Tibial artery (tissue), 4 donors: ENCODE measurements at regions not wholly inside any gene's neighbourhood (a gene's known extent, or its start where the extent isn't known, plus 50 kb on each side); places are given as distances from the start of the nearest gene placed in this dataset.

Experiments used
- DNase-seq, 2 donors: peaks; one replicate each; pipeline ENCODE4 v3.0.0-alpha.2; 2019
- H3K27ac ChIP-seq, 2 donors: fragments of 200-600 bp; sonication (generic) in 1 of 2; 1 replicate in 1 of 2; 2 replicates in 1 of 2; pipeline ENCODE4 v1.5.1; 2018 to 2019; ENCODE audit warnings: mild to moderate bottlenecking in 1 of 2
- H3K27me3 ChIP-seq, 2 donors: fragments of 200-600 bp; sonication (generic) in 1 of 2; one replicate each; pipeline versions ENCODE4 v1.5.1 to v1.6.0; 2016 to 2019
- H3K36me3 ChIP-seq, 3 donors: fragments of 200-600 bp; sonication (generic) in 2 of 3; one replicate each; pipeline ENCODE4 v1.5.1; 2016 to 2019; ENCODE audit warnings: mild to moderate bottlenecking in 2 of 3
- H3K4me1 ChIP-seq, 4 donors: fragments of 200-600 bp; sonication (generic) in 2 of 4; 1 replicate in 3 of 4; 2 replicates in 1 of 4; pipeline ENCODE4 v1.5.1; 2016 to 2019
- H3K4me3 ChIP-seq, 2 donors: fragments of 200-600 bp; sonication (generic) in 1 of 2; 1 replicate in 1 of 2; 2 replicates in 1 of 2; pipeline ENCODE4 v1.5.1; 2018 to 2019; ENCODE audit warnings: mild to moderate bottlenecking in 2 of 2
- H3K9me3 ChIP-seq, 3 donors: fragments of 200-600 bp; sonication (generic) in 1 of 3; one replicate each; pipeline ENCODE4 v1.5.1; 2016 to 2019
- CTCF ChIP-seq, 2 experiments: fragments of 200-600 bp in 1 of 2; fragments of 450-650 bp in 1 of 2; IDR thresholded peaks; one replicate each; pipeline ENCODE4 v1.5.1; 2017 to 2019; ENCODE audit warnings: antibody characterized with exemption in 2 of 2, mild to moderate bottlenecking in 1 of 2, moderate library complexity in 1 of 2
- intact Hi-C: fragments of 100-400 bp; cut with DNase I; formaldehyde crosslinking; loops from one replicate; pipeline ENCODE4 v1.15.0; 2023; ENCODE audit warnings: low total_unique reads

- H3K27me3 ChIP-seq: peaks cover 0 to 4% of the 10 kb centered on the region in 2 donors
- DNase-seq: no peak
- intact Hi-C loops: no loop called here
These were observed 265.8 kb downstream of the FGF9 start for GRCh38 chr13:21936674-21937073.

GRCh38 chr13:21938168-21938567 lies 267.3 kb downstream of the FGF9 start:
- DNase-seq: no peak
- no peaks in the 10 kb centered on the region for H3K36me3 ChIP-seq
- H3K4me3 ChIP-seq: no peak overlapping the region
- H3K4me1 ChIP-seq: no peaks in the 10 kb centered on the region
- intact Hi-C loops: no loop called here
- TF ChIP-seq CTCF (IDR thresholded peaks at IDR 0.05): no peak
- peaks cover 0 to 4% of the 10 kb centered on the region in 2 donors for H3K27me3 ChIP-seq
- H3K27ac ChIP-seq: no peak overlapping the region
- no peaks in the 10 kb centered on the region for H3K9me3 ChIP-seq

More at GRCh38 chr13:21936674-21937073, 265.8 kb downstream of the FGF9 start:
- H3K4me1 ChIP-seq: no peaks in the 10 kb centered on the region
- no peak for TF ChIP-seq CTCF (IDR thresholded peaks at IDR 0.05)
- H3K27ac ChIP-seq: no peak overlapping the region
- H3K36me3 ChIP-seq: no peaks in the 10 kb centered on the region
- H3K9me3 ChIP-seq: no peaks in the 10 kb centered on the region
- H3K4me3 ChIP-seq: no peak overlapping the region

- DNase-seq: no peak
- intact Hi-C loops: no loop called here
- no peak for TF ChIP-seq CTCF (IDR thresholded peaks at IDR 0.05)
These were observed 267.8 kb downstream of the FGF9 start for GRCh38 chr13:21938636-21939035.

GRCh38 chr13:21942061-21942460 lies 271.2 kb downstream of the FGF9 start:
- intact Hi-C loops: no loop called here
- no peak for DNase-seq
- Histone ChIP-seq H3K9me3 (peaks cover 0 to 13% (median 12%) of the 10 kb centered on the region in 3 donors), H3K27me3 (no peaks in the 10 kb centered on the region), H3K4me3 (no peak overlapping the region), H3K4me1 (no peaks in the 10 kb centered on the region), H3K36me3 (no peaks in the 10 kb centered on the region), H3K27ac (no peak overlapping the region)
- no peak for TF ChIP-seq CTCF (IDR thresholded peaks at IDR 0.05)

More at GRCh38 chr13:21938636-21939035, 267.8 kb downstream of the FGF9 start:
- Histone ChIP-seq H3K27me3 (peaks cover 0 to 4% of the 10 kb centered on the region in 2 donors), H3K27ac (no peak overlapping the region), H3K36me3 (no peaks in the 10 kb centered on the region), H3K9me3 (no peaks in the 10 kb centered on the region), H3K4me1 (no peaks in the 10 kb centered on the region), H3K4me3 (no peak overlapping the region)

- intact Hi-C loops: no loop called here
- no peak for TF ChIP-seq CTCF (IDR thresholded peaks at IDR 0.05)
- Histone ChIP-seq H3K4me1 (no peaks in the 10 kb centered on the region), H3K9me3 (peaks cover 0 to 13% (median 12%) of the 10 kb centered on the region in 3 donors), H3K36me3 (no peaks in the 10 kb centered on the region), H3K4me3 (no peak overlapping the region), H3K27me3 (no peaks in the 10 kb centered on the region), H3K27ac (no peak overlapping the region)
- no peak for DNase-seq
These were observed 273.7 kb downstream of the FGF9 start for GRCh38 chr13:21944610-21945009.

GRCh38 chr13:21945195-21945594 lies 274.3 kb downstream of the FGF9 start:
- Histone ChIP-seq H3K36me3 (no peaks in the 10 kb centered on the region), H3K27ac (no peak overlapping the region), H3K27me3 (no peaks in the 10 kb centered on the region), H3K4me3 (no peak overlapping the region), H3K9me3 (peaks cover 0 to 13% (median 12%) of the 10 kb centered on the region in 3 donors), H3K4me1 (no peaks in the 10 kb centered on the region)
- intact Hi-C loops: no loop called here
- TF ChIP-seq CTCF (IDR thresholded peaks at IDR 0.05): no peak
- DNase-seq: no peak
